ENCODE measurements at regions not wholly inside any gene's neighbourhood (a gene's known extent, or its start where the extent isn't known, plus 50 kb on each side); places are given as distances from the start of the nearest gene placed in this dataset.

GRCh38 chr3:197425485-197426120 is 127.2 kb upstream of the DLG1 start:
- no peak for DNase-seq (ENCODE audit: low read depth)
- no peak overlapping the region for H3K4me3 ChIP-seq (replicated peaks; ENCODE audit: low read depth, low read length)
- no peak for TF ChIP-seq CTCF (IDR thresholded peaks at IDR 0.05; ENCODE audit: low read length, missing control alignments)

GRCh38 chr3:197424674-197425484 is 126.5 kb upstream of the DLG1 start:
- no peak for TF ChIP-seq CTCF (IDR thresholded peaks at IDR 0.05; ENCODE audit: low read length, missing control alignments)
- no peak overlapping the region for H3K4me3 ChIP-seq (replicated peaks; ENCODE audit: low read depth, low read length)
- no peak for DNase-seq (ENCODE audit: low read depth)

GRCh38 chr3:197424266-197424665 is 125.9 kb upstream of the DLG1 start:
- DNase-seq (ENCODE audit: low read depth): no peak
- no peak overlapping the region for H3K4me3 ChIP-seq (replicated peaks; ENCODE audit: low read depth, low read length)
- TF ChIP-seq CTCF (IDR thresholded peaks at IDR 0.05; ENCODE audit: low read length, missing control alignments): no peak

GRCh38 chr3:197423376-197423775 is 125.0 kb upstream of the DLG1 start:
- no peak for TF ChIP-seq CTCF (IDR thresholded peaks at IDR 0.05; ENCODE audit: low read length, missing control alignments)
- no peak for DNase-seq (ENCODE audit: low read depth)

GRCh38 chr3:197422506-197422905 is 124.1 kb upstream of the DLG1 start:
- DNase-seq (ENCODE audit: low read depth): no peak
- TF ChIP-seq CTCF (IDR thresholded peaks at IDR 0.05; ENCODE audit: low read length, missing control alignments): no peak
- H3K4me3 ChIP-seq (replicated peaks; ENCODE audit: low read depth, low read length): no peak overlapping the region

More at GRCh38 chr3:197423376-197423775, 125.0 kb upstream of the DLG1 start:
- no peak overlapping the region for H3K4me3 ChIP-seq (replicated peaks; ENCODE audit: low read depth, low read length)

- H3K4me3 ChIP-seq (replicated peaks; ENCODE audit: low read depth, low read length): no peak overlapping the region
- DNase-seq (ENCODE audit: low read depth): no peak
- no peak for TF ChIP-seq CTCF (IDR thresholded peaks at IDR 0.05; ENCODE audit: low read length, missing control alignments)
These were observed 122.6 kb upstream of the DLG1 start for GRCh38 chr3:197421021-197421420.
